ENCODE measurements at regions not wholly inside any gene's neighbourhood (a gene's known extent, or its start where the extent isn't known, plus 50 kb on each side); places are given as distances from the start of the nearest gene placed in this dataset.

DNA sequence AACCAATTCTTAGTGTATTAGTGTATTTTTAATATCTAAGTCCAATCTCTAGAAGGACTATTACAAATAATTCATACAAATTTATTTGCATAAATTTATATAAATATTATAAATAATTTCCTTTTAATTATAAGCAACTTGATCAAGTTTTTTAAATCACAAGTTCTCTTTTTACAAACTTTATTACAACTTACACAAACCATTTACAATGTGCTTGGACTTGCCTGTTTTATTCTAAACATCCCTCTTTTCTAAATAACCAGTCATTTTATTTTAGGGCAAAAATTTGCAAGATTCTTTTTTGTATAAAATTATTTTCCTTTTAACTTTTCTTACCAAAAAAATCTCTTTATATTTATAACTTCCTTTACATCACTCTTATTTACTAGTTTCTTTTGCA, 83.5 kb upstream of the SYNCRIP start:
- peaks cover 0 to 15% (median 4%) of the 10 kb centered on the region in 3 donors for H3K9me3 ChIP-seq (ENCODE audit: control extremely low read depth in 1 of 3, control insufficient read depth in 2 of 3, insufficient read depth in 1 of 3, low read length in 2 of 3)
- no peak overlapping the region for H3K9ac ChIP-seq (ENCODE audit: low read length)
- no peaks in the 10 kb centered on the region for H3K27me3 ChIP-seq (replicated peaks in 1 of 4; ENCODE audit: control extremely low read depth in 1 of 4, control insufficient read depth in 3 of 4, insufficient read depth in 4 of 4, low read length in 3 of 4)
- ChIA-PET CTCF (no interaction called here), POLR2A (no interaction called here)
- H3K9me3 Mint-ChIP-seq (ENCODE audit: insufficient read depth) = no peaks in the 10 kb centered on the region
- H3K27me3 Mint-ChIP-seq = peaks cover 3% of the 10 kb centered on the region
- no peaks in the 10 kb centered on the region for H4K20me1 ChIP-seq (ENCODE audit: control insufficient read depth, insufficient read depth, low read length, poor library complexity, severe bottlenecking)
- no peak overlapping the region for H3K27ac Mint-ChIP-seq
- intact Hi-C loops (cut with micrococcal nuclease) = no loop called here
- no peak overlapping the region for H3K27ac ChIP-seq (ENCODE audit: low read length in 2 of 2)
- no peaks in the 10 kb centered on the region for H3K4me1 ChIP-seq (ENCODE audit: control insufficient read depth in 2 of 2, insufficient read depth in 2 of 2, low read length in 2 of 2)
- no peak overlapping the region for H3K4me3 Mint-ChIP-seq
- no peak for TF ChIP-seq EZH2 (IDR thresholded peaks at IDR 0.05; ENCODE audit: borderline replicate concordance, insufficient read depth, low read depth, low read length, poor library complexity, severe bottlenecking)
- TF ChIP-seq, protein P1, sequence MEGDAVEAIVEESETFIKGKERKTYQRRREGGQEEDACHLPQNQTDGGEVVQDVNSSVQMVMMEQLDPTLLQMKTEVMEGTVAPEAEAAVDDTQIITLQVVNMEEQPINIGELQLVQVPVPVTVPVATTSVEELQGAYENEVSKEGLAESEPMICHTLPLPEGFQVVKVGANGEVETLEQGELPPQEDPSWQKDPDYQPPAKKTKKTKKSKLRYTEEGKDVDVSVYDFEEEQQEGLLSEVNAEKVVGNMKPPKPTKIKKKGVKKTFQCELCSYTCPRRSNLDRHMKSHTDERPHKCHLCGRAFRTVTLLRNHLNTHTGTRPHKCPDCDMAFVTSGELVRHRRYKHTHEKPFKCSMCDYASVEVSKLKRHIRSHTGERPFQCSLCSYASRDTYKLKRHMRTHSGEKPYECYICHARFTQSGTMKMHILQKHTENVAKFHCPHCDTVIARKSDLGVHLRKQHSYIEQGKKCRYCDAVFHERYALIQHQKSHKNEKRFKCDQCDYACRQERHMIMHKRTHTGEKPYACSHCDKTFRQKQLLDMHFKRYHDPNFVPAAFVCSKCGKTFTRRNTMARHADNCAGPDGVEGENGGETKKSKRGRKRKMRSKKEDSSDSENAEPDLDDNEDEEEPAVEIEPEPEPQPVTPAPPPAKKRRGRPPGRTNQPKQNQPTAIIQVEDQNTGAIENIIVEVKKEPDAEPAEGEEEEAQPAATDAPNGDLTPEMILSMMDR (IDR thresholded peaks at IDR 0.05) = no peak
- no peak overlapping the region for H2AFZ ChIP-seq (ENCODE audit: insufficient read depth, low read depth, low read length, poor library complexity, severe bottlenecking)
- H3K4me1 Mint-ChIP-seq = no peaks in the 10 kb centered on the region
- ATAC-seq (ENCODE audit: low read depth) = no peak
- no peak for DNase-seq
- H3K4me2 ChIP-seq (replicated peaks; ENCODE audit: low read depth, low read length, poor library complexity, severe bottlenecking) = no peak overlapping the region
- H3K79me2 ChIP-seq (ENCODE audit: control insufficient read depth, insufficient read depth, low read length) = no peaks in the 10 kb centered on the region
- no peaks in the 10 kb centered on the region for H3K36me3 ChIP-seq (replicated peaks in 1 of 2; ENCODE audit: control extremely low read depth in 1 of 2, control insufficient read depth in 1 of 2, extremely low read depth in 1 of 2, insufficient read depth in 2 of 2, low read length in 1 of 2)
- no peak overlapping the region for H3K4me3 ChIP-seq (ENCODE audit: control extremely low read depth in 1 of 5, extremely low read depth in 1 of 5, insufficient read depth in 1 of 5, low read depth in 2 of 5, low read length in 4 of 5)

DNA sequence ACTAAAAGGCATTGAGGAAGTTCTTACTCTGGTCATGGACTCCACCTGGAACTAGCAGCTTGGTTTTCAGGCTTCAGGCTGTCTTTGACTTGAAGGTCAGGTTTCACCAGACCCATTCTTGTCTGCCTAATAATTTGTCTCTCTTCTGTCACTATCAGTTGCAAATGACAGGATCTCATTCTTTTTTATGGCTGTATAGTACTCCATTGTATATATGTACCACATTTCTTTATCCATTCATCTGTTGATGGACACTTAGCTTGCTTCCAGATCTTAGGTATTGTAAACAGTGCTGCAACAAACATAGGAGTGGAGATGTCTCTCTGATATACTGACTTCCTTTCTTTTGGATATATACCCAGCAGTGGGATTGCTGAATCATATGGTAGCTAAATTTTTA, 73.1 kb upstream of the SYNCRIP start:
- Histone ChIP-seq H2AFZ (ENCODE audit: insufficient read depth, low read depth, low read length, poor library complexity, severe bottlenecking) (no peak overlapping the region), H3K4me1 (ENCODE audit: control insufficient read depth in 2 of 2, insufficient read depth in 2 of 2, low read length in 2 of 2) (no peaks in the 10 kb centered on the region), H3K4me3 (ENCODE audit: control extremely low read depth in 1 of 5, extremely low read depth in 1 of 5, insufficient read depth in 1 of 5, low read depth in 2 of 5, low read length in 4 of 5) (no peak overlapping the region), H3K4me2 (replicated peaks; ENCODE audit: low read depth, low read length, poor library complexity, severe bottlenecking) (no peak overlapping the region), H3K79me2 (ENCODE audit: control insufficient read depth, insufficient read depth, low read length) (no peaks in the 10 kb centered on the region), H3K9me3 (ENCODE audit: control extremely low read depth in 1 of 3, control insufficient read depth in 2 of 3, insufficient read depth in 1 of 3, low read length in 2 of 3) (peaks cover 1 to 9% (median 5%) of the 10 kb centered on the region in 3 donors), H4K20me1 (ENCODE audit: control insufficient read depth, insufficient read depth, low read length, poor library complexity, severe bottlenecking) (no peaks in the 10 kb centered on the region), H3K9ac (ENCODE audit: low read length) (no peak overlapping the region), H3K27ac (ENCODE audit: low read length in 2 of 2) (no peak overlapping the region), H3K36me3 (replicated peaks in 1 of 2; ENCODE audit: control extremely low read depth in 1 of 2, control insufficient read depth in 1 of 2, extremely low read depth in 1 of 2, insufficient read depth in 2 of 2, low read length in 1 of 2) (no peaks in the 10 kb centered on the region), H3K27me3 (replicated peaks in 1 of 4; ENCODE audit: control extremely low read depth in 1 of 4, control insufficient read depth in 3 of 4, insufficient read depth in 4 of 4, low read length in 3 of 4) (no peaks in the 10 kb centered on the region)
- no peak for DNase-seq
- no peak for ATAC-seq (ENCODE audit: low read depth)
- no peak overlapping the region for H3K4me3 Mint-ChIP-seq
- H3K4me1 Mint-ChIP-seq = no peaks in the 10 kb centered on the region
- H3K27ac Mint-ChIP-seq = no peak overlapping the region
- ChIA-PET CTCF (no interaction called here), POLR2A (no interaction called here)
- no peak for TF ChIP-seq EZH2 (IDR thresholded peaks at IDR 0.05; ENCODE audit: borderline replicate concordance, insufficient read depth, low read depth, low read length, poor library complexity, severe bottlenecking)
- TF ChIP-seq, protein P1 (IDR thresholded peaks at IDR 0.05) = no peak
- H3K9me3 Mint-ChIP-seq (ENCODE audit: insufficient read depth) = peaks cover 3% of the 10 kb centered on the region
- intact Hi-C loops (cut with micrococcal nuclease) = no loop called here
- H3K27me3 Mint-ChIP-seq = no peaks in the 10 kb centered on the region
